Esophagus squamous epithelium (tissue), 4 donors: ENCODE measurements at regions not wholly inside any gene's neighbourhood (a gene's known extent, or its start where the extent isn't known, plus 50 kb on each side); places are given as distances from the start of the nearest gene placed in this dataset.

Experiments used
- CTCF ChIP-seq, 6 experiments: fragments of 450-650 bp in 4 of 6; fragments of 200-600 bp in 2 of 6; sonication (generic) in 2 of 6; IDR thresholded peaks; one replicate each; pipeline ENCODE4 v1.5.1; 2016 to 2019; ENCODE audit warnings: antibody characterized with exemption in 6 of 6, mild to moderate bottlenecking in 4 of 6, moderate library complexity in 4 of 6
- POLR2A ChIP-seq, 4 donors: fragments of 450-650 bp; IDR thresholded peaks; one replicate each; pipeline ENCODE4 v1.6.1; 2017; ENCODE audit warnings: antibody characterized with exemption in 4 of 4, mild to moderate bottlenecking in 4 of 4, moderate library complexity in 3 of 4

- no peak for TF ChIP-seq CTCF (IDR thresholded peaks at IDR 0.05)
- TF ChIP-seq POLR2A (IDR thresholded peaks at IDR 0.05): no peak
Observed at GRCh38 chr14:71815110-71815509, 117.1 kb upstream of the RGS6 start.
